PFSK-1 (cell line): ENCODE measurements at regions not wholly inside any gene's neighbourhood (a gene's known extent, or its start where the extent isn't known, plus 50 kb on each side); places are given as distances from the start of the nearest gene placed in this dataset.

ENCODE experiments used
- FOXP2 ChIP-seq: optimal IDR thresholded peaks from 2 replicates; pipeline ENCODE3; 2011; ENCODE audit warnings: borderline replicate concordance, control low read depth, inconsistent platforms; ENCODE audit not compliant: insufficient read depth; ENCODE audit errors: extremely low read length, extremely low read depth
- POLR2AphosphoS5 ChIP-seq: IDR thresholded peaks from 2 replicates; pipeline ENCODE4 v1.6.1; 2012; ENCODE audit warnings: low read depth, mild to moderate bottlenecking, control low read depth, low read length, moderate library complexity
- REST ChIP-seq, 2 experiments: IDR thresholded peaks; 2 replicates each; pipeline versions ENCODE4 v1.6.1 to v1.8.0; 2011 to 2012; ENCODE audit warnings: low read depth in 2 of 2, low read length in 2 of 2, control low read depth in 1 of 2, inconsistent platforms in 1 of 2, mild to moderate bottlenecking in 1 of 2, moderate library complexity in 1 of 2; ENCODE audit not compliant: insufficient read depth in 1 of 2
- SIN3A ChIP-seq: IDR thresholded peaks from 2 replicates; pipeline ENCODE4 v1.6.1; 2012; ENCODE audit warnings: mild to moderate bottlenecking, low read length, moderate library complexity, borderline replicate concordance; ENCODE audit not compliant: insufficient read depth
- TAF1 ChIP-seq: IDR thresholded peaks from 2 replicates; pipeline ENCODE4 v1.6.1; 2012; ENCODE audit warnings: low read length, control low read depth, borderline replicate concordance; ENCODE audit not compliant: insufficient read depth

- TF ChIP-seq POLR2AphosphoS5: no peak
- TF ChIP-seq TAF1: no peak
- no peak for TF ChIP-seq REST (IDR thresholded peaks at IDR 0.05; ENCODE audit: insufficient read depth in 1 of 2, low read depth in 2 of 2, low read length in 2 of 2)
- no peak for TF ChIP-seq SIN3A
- TF ChIP-seq FOXP2: no peak
These were observed 185.7 kb upstream of the NWD2 start for GRCh38 chr4:37058826-37059225.
